GM04504 (cell line): ENCODE measurements at regions not wholly inside any gene's neighbourhood (a gene's known extent, or its start where the extent isn't known, plus 50 kb on each side); places are given as distances from the start of the nearest gene placed in this dataset.

Experiments used
- DNase-seq: peaks from one replicate; pipeline ENCODE4 v3.0.0-alpha.2; 2012; ENCODE audit warnings: low read depth

- DNase-seq, result no peak
Measured at GRCh38 chr9:30677221-30677620, 1707.2 kb upstream of the ACO1 start.

DNA sequence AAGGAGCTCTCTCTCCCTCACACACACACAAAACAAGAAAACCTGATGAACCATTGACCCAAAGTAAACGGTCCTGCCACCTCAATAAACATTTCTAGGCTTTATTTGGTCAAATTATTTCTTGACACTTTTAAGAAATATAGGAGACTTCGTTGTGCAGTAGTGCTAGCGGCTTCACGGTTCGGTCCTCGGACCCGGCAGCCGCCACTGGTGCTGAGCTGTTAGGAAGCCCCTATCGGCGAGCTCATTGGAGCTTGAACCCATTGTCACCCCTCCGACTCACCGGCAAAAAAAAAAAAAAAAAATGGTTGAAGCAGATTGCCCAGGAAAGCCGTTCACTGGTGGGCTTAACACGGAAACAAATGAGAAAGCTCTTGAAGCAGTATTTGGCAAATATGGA, 1695.6 kb upstream of the ACO1 start:
- no peak for DNase-seq

DNA sequence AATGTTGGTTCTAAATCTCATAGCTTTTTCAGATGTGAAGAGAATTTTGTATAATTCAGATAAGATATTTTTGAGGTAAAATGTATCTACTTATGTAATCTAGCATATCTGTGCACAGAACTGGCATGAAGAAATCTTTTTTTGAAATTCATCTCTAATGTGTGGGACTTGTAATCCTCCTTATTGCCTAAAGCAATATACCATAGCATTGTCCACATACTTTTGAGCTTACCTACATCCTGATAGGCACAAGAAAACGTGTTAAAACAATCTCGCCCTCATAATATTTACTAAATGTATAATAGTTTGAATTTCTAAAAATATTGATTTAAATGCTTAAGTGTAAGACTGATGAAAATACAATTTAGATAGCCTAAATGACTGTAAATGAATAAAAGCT, 1686.5 kb upstream of the ACO1 start:
- no peak for DNase-seq

- no peak for DNase-seq
Measured at GRCh38 chr9:30711591-30711990, 1672.9 kb upstream of the ACO1 start.

DNA sequence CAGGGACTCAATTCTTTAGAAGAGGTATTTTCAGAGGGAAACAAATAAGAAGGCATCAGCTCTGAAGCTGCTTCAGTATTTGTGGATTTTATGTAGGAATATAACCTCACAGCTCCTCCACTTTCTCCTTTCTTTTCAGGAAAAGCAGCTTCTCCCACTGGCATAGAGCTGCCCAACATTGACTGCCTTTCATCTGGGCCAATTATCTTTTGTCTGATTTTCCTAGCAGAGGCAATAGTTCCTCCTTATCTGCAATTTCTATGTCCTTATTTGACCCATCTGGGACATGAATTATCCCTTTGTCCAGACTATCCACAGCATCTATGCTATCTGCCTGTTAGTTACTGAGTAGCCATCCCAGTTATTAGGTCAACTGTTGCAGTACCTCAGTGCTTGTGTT, 1671.2 kb upstream of the ACO1 start:
- DNase-seq, result no peak

DNA sequence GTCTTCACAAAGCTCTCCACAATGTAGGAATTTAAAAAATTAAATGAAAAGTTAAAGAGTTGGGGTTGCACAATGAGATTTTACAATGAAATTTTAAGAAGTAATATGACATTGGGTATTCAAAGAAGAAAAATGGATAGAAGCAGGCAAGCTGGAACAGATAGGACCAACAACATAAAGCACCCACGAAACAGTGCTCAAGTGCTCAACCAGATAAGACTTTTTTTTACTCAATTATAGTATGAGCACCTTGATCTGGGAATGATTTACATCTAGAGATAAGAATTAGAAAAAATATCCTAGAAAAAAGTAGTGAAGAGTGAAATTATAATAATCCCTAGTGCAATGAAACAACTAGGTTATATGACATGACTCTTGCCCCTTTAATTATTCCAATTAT, 1670.1 kb upstream of the ACO1 start:
- no peak for DNase-seq

- no peak for DNase-seq
Measured at GRCh38 chr9:30718483-30718882, 1666.0 kb upstream of the ACO1 start.

DNA sequence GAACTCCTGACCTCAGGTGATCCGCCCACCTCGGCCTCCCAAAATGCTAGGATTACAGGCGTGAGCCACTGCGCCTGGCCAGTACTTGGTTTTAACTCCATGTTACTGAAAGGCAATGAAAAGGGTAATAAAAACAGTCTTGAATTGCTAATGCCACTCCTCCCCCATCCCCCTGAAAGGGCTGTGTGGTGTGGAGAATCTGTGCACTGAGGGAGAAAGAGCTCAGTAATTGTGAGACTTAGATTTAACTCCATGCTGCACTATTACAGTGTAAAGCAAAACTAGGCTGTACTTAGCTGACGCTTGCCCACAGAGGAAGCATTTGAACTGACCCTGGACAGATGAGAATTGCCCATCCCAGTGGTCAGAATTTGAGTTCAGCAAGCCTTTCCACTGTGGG, 1662.4 kb upstream of the ACO1 start:
- no peak for DNase-seq

DNA sequence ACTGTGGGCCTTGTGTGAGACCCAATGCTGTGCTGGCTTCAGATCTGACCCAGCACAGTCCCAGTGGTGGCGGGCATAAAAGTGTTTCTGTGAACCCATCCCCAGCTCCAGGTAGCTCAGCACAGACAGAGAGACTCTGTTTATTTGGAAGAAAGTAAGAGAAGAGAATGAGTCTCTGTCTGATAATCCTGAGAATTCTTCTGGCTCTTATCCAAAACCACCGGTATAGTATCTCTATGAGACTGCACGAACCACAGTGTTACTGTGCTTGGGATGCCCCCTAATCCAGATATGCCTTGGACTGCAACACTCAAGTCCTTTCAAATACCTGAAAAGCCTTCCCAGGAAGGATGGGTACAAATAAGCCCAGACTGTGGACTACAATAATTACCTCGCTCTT, 1660.8 kb upstream of the ACO1 start:
- DNase-seq, result no peak

GRCh38 chr9:30732060-30732459, 1652.4 kb upstream of the ACO1 start:
- DNase-seq, result no peak

GRCh38 chr9:30744871-30745270, 1639.6 kb upstream of the ACO1 start:
- DNase-seq, result no peak

DNA sequence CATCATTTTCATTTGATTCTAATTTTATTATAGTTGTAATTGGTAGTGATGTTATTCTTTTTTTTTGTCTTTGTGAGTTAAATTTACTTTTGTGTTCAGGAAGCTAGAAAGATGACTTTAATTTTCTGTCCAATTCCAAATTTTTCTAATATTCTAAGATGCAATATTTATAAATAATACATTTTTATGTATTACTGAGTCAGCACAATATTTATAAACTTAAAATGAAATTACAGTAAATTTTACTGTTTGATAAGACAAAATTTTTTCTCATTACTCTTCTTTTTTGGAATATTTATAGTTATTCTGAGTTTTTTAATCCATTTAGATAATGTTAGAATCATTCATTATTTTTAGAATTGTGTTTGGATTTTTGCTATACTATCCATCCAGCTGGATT, 1637.9 kb upstream of the ACO1 start:
- DNase-seq, result no peak

- DNase-seq, result no peak
Measured at GRCh38 chr9:30757723-30758122, 1626.7 kb upstream of the ACO1 start.

GRCh38 chr9:30758726-30759446, 1625.6 kb upstream of the ACO1 start:
- no peak for DNase-seq

- DNase-seq, result no peak
Measured at GRCh38 chr9:30765318-30765717, 1619.1 kb upstream of the ACO1 start.

- no peak for DNase-seq
Measured at GRCh38 chr9:30771163-30771708, 1613.2 kb upstream of the ACO1 start.

- DNase-seq, result no peak
Measured at GRCh38 chr9:30771760-30772159, 1612.7 kb upstream of the ACO1 start.

GRCh38 chr9:30773427-30773826, 1611.0 kb upstream of the ACO1 start:
- no peak for DNase-seq

DNA sequence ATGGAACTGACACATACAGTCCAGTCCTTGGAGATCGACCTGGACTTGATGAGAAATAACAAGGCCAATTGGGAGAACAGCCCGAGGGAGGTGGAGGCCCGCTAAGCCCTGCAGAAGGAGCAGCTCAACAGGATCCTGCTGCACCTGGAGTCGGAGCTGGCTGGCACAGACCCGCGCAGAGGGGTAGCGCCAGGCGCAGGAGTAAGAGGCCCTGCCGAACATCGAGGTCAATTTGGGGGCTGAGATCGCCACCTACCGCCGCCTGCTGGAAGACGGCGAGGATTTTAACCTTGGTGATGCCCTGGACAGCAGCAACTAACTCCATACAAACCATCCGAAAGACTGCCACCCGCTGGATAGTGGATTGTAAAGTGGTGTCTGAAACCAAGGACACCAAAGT, 1610.1 kb upstream of the ACO1 start:
- no peak for DNase-seq

DNA sequence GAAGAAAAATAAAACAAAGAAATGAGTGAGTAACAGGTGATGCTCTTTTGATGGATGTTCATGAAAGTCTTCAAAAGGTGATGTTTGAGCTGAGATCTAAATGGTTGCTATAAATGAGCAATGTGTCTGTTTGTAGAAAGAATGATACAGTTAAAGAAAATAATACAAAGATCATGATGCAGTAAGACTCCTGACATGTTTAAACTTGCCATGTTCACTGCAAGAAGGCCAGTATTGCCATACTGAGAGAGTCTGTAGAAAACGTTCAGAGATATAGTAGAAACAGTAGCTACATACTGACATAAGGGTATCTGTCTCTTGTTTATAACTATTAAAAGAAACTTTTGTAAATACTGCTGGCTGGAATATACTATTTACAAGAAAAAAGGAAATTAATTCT, 1609.2 kb upstream of the ACO1 start:
- DNase-seq, result no peak

DNA sequence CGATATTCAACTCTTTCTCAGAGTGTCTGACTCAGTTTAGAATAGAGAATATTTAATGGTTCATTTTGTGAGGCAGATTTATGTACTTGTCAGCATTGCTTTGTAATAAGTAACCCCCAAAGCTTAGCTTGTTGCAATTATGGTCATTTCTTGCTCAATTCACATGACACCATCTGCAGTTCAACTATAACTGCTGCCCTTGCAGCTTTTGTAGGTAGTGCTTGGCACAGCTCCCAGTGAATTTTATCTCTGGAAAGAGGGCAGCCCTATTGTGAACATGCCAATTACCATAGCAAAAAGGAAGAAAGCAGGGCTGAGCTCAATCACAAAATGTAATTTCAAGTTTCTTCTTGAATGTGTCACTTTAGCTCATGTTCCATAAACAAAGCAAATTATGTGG, 1587.7 kb upstream of the ACO1 start:
- DNase-seq, result no peak

GRCh38 chr9:30799527-30800101, 1584.8 kb upstream of the ACO1 start:
- no peak for DNase-seq

DNA sequence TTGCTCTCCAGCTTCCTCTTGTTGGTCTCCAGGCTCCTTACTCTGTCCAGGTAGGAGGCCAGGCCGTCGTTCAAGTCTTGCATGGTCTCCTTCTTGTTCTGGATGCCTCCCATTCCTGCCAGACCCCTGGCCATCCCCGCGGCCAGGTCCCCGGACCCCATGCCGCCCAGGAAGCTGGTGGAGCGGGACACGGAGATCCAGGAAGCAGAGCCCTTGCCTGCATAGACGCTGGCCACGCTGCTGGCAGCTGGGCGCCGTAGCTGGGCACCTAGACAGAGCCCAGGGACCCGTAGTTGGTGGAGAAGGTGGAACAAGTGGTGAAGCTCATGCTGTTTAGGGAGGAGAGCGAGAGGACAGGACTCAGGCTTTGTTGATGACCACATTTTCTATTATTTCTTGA, 1584.0 kb upstream of the ACO1 start:
- DNase-seq, result no peak

- no peak for DNase-seq
Measured at GRCh38 chr9:30812821-30813220, 1571.6 kb upstream of the ACO1 start.
